ENCODE measurements at regions not wholly inside any gene's neighbourhood (a gene's known extent, or its start where the extent isn't known, plus 50 kb on each side); places are given as distances from the start of the nearest gene placed in this dataset.

- TF ChIP-seq CTCF (IDR thresholded peaks at IDR 0.05; ENCODE audit: borderline replicate concordance, extremely low read depth, low read length, poor library complexity, severe bottlenecking), result no peak
- no peak for TF ChIP-seq EZH2 (IDR thresholded peaks at IDR 0.05; ENCODE audit: borderline replicate concordance, low read depth, low read length, severe bottlenecking)
Observed at GRCh38 chr18:51323961-51324360, 126.5 kb upstream of the MEX3C start.
